GM06990 (cell line): ENCODE measurements at regions not wholly inside any gene's neighbourhood (a gene's known extent, or its start where the extent isn't known, plus 50 kb on each side); places are given as distances from the start of the nearest gene placed in this dataset.
"Not testable (repeated sequence)": the region's sequence is repeated elsewhere in the genome, so short reads cannot be mapped to it uniquely, and the experiment has no call there.

Source experiments
- DNase-seq: peaks from one replicate; pipeline ENCODE4 v3.0.0-alpha.2; 2011; ENCODE audit not compliant: insufficient read length; ENCODE audit errors: extremely low read depth
- H3K27me3 ChIP-seq: replicated peaks from 2 replicates; pipeline ENCODE4 v1.6.0; 2011; ENCODE audit warnings: low read length; ENCODE audit not compliant: control insufficient read depth, insufficient read depth
- H3K36me3 ChIP-seq: 2 replicates; pipeline ENCODE4 v1.5.1; 2011; ENCODE audit warnings: low read length; ENCODE audit not compliant: control insufficient read depth, insufficient read depth
- H3K4me3 ChIP-seq: replicated peaks from 2 replicates; pipeline ENCODE4 v1.5.1; 2011; ENCODE audit warnings: low read depth, mild to moderate bottlenecking, control low read depth, low read length
- TF ChIP-seq, protein P1 (sequence below): IDR thresholded peaks from 2 replicates; pipeline ENCODE4 v1.5.1; 2011; ENCODE audit warnings: low read length, control low read depth, mild to moderate bottlenecking, inconsistent platforms; ENCODE audit not compliant: insufficient read depth, poor library complexity, severe bottlenecking

DNA sequence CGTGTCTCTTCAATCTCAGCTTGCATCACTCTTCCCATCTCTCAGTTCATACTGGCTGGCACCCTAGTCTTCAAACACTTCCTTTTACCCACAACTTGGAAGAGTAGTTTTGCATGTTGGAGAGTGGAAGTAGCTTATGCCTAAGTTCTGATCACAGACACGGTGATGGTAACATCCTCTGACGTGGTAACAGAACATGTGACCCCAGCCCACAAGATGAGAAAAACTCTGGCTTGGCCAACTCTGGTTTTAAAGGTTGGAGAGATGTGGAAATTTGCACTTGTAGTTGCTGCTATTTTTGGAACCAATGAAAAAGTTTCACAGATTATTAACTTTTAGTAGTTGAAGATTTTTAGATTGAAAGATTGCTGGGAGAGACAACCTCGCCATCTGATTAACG, 155.4 kb upstream of the SLC35G4 start:
- Histone ChIP-seq H3K4me3 (no peak overlapping the region), H3K27me3 (no peaks in the 10 kb centered on the region; the same call in 1 of the 2 replicates), H3K36me3 (no peaks in the 10 kb centered on the region)
- DNase-seq, result no peak
- TF ChIP-seq, protein P1, sequence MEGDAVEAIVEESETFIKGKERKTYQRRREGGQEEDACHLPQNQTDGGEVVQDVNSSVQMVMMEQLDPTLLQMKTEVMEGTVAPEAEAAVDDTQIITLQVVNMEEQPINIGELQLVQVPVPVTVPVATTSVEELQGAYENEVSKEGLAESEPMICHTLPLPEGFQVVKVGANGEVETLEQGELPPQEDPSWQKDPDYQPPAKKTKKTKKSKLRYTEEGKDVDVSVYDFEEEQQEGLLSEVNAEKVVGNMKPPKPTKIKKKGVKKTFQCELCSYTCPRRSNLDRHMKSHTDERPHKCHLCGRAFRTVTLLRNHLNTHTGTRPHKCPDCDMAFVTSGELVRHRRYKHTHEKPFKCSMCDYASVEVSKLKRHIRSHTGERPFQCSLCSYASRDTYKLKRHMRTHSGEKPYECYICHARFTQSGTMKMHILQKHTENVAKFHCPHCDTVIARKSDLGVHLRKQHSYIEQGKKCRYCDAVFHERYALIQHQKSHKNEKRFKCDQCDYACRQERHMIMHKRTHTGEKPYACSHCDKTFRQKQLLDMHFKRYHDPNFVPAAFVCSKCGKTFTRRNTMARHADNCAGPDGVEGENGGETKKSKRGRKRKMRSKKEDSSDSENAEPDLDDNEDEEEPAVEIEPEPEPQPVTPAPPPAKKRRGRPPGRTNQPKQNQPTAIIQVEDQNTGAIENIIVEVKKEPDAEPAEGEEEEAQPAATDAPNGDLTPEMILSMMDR, result no peak

DNA sequence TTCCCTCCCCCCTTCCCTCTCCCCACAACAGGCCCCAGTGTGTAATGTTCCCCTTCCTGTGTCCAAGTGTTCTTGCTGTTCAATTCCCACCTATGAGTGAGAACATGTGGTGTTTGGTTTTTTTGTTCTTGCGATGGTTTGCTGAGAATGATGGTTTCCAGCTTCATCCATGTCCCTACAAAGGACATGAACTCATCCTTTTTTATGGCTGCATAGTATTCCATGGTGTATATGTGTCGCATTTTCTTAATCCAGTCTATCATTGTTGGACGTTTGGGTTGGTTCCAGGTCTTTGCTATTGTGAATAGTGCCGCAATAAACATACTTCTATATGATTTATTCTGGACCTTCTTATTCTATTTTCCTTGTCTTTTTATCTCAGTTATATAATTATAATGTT, 165.2 kb upstream of the SLC35G4 start:
- DNase-seq, H3K36me3 ChIP-seq, H3K27me3 ChIP-seq, H3K4me3 ChIP-seq: not testable (repeated sequence)

DNA sequence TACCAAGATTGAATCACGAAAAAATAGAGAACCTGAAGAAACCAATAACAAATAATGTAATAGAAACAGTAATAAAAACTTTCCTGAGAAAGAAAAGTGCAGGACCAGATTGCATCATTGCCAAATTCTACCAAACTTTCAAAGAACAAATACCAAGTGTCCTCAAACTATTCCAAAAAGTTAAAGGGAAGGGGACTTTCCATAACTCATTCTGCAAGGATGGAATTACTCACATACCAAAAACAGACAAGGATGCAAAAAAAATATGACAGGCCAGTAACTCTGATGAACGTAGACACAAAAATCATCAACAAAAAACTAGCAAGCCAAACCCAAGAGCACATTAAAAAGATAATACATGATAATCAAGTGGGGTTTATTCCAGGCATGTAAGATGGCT, 172.3 kb upstream of the SLC35G4 start:
- DNase-seq, result no peak
- no peaks in the 10 kb centered on the region for H3K27me3 ChIP-seq
- H3K36me3 ChIP-seq, result no peaks in the 10 kb centered on the region
- H3K4me3 ChIP-seq, result no peak overlapping the region
- TF ChIP-seq, protein P1, result no peak

DNA sequence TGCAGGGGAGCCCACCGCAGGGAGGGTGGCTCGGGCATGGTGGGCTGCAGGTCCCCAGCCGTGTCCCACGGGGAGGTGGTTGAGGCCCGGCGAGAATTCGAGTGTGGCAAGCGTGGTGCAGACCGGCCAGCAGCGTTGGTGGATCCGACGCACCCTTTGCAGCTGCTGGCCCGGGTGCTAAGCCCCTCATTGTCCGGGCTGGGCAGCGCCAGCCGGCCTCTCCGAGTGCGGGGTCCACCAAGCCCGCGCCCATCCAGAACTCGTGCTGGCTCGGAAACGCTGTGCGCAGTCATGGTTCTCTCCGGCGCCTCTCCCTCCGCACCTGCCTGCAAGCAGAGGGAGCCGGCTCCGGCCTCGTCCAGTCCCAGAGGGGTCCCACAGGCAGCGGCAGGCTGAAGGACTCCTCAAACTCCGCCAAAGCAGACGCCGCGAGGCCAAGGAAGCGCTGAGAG, 177.0 kb upstream of the SLC35G4 start:
- Histone ChIP-seq H3K27me3 (no peaks in the 10 kb centered on the region), H3K4me3 (no peak overlapping the region), H3K36me3 (no peaks in the 10 kb centered on the region)
- no peak for DNase-seq
- TF ChIP-seq, protein P1, result no peak

DNA sequence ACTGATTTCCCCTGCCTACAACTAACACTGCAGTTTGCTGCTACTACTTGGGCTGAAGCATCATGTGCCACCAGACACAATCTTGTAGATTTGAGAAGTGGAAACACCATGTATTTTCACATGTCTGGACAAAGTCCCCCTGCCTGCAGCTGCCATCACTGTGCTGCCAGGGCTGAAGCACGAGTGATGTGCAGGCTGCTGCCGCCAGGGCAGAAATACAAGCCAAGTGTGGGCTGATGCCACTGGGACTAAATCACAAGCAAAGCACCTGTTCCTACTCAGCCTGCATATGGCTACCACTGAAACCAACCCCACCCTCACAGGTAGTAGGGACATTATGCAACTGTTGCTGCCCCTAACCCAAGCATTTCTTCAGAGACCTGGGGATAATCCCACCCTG, 179.5 kb upstream of the SLC35G4 start:
- Histone ChIP-seq H3K27me3 (no peaks in the 10 kb centered on the region), H3K36me3 (no peaks in the 10 kb centered on the region), H3K4me3 (no peak overlapping the region)
- no peak for DNase-seq
- TF ChIP-seq, protein P1, result no peak

DNA sequence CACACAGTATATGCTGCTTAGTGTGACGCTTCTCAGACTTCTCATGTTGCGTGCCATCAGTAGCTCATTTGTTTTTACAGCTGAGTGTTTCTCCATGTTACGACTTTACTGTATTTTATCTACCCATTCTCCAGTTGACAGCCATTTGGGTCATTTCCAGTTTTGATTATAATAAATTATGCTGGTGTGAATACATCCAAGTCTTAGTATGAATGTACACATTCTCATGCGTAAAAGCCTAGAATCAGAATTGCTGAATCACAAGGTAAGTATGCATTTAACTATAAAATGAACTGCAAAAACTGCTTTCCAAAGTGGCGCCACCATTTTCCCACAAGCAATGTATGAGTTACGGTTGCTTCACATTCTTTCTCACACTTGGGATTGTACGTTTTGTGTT, 184.2 kb upstream of the SLC35G4 start:
- TF ChIP-seq, protein P1, result no peak
- H3K27me3 ChIP-seq, result no peaks in the 10 kb centered on the region

More for the DNA sequence above, 184.2 kb upstream of the SLC35G4 start:
- Histone ChIP-seq H3K36me3 (no peaks in the 10 kb centered on the region), H3K4me3 (no peak overlapping the region)
- no peak for DNase-seq
